ENCODE measurements at regions not wholly inside any gene's neighbourhood (a gene's known extent, or its start where the extent isn't known, plus 50 kb on each side); places are given as distances from the start of the nearest gene placed in this dataset.

- TF ChIP-seq, protein P1, sequence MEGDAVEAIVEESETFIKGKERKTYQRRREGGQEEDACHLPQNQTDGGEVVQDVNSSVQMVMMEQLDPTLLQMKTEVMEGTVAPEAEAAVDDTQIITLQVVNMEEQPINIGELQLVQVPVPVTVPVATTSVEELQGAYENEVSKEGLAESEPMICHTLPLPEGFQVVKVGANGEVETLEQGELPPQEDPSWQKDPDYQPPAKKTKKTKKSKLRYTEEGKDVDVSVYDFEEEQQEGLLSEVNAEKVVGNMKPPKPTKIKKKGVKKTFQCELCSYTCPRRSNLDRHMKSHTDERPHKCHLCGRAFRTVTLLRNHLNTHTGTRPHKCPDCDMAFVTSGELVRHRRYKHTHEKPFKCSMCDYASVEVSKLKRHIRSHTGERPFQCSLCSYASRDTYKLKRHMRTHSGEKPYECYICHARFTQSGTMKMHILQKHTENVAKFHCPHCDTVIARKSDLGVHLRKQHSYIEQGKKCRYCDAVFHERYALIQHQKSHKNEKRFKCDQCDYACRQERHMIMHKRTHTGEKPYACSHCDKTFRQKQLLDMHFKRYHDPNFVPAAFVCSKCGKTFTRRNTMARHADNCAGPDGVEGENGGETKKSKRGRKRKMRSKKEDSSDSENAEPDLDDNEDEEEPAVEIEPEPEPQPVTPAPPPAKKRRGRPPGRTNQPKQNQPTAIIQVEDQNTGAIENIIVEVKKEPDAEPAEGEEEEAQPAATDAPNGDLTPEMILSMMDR (IDR thresholded peaks at IDR 0.05) = no peak
- no peak for TF ChIP-seq POLR2A (IDR thresholded peaks at IDR 0.05)
Measured at GRCh38 chr4:165553221-165553810, 174.5 kb downstream of the CPE start.

Data from lower leg skin (tissue), 3 donors.